Tibial nerve (tissue), 4 donors: ENCODE measurements at regions not wholly inside any gene's neighbourhood (a gene's known extent, or its start where the extent isn't known, plus 50 kb on each side); places are given as distances from the start of the nearest gene placed in this dataset.

Experiments used
- EP300 ChIP-seq, 2 donors: sonication (generic); formaldehyde crosslinking; IDR thresholded peaks; one replicate each; pipeline ENCODE4 v1.6.1; 2017; ENCODE audit warnings: antibody characterized with exemption in 2 of 2, mild to moderate bottlenecking in 1 of 2
- POLR2A ChIP-seq, 2 donors: fragments of 450-650 bp; IDR thresholded peaks; one replicate each; pipeline ENCODE4 v1.6.1; 2017; ENCODE audit warnings: antibody characterized with exemption in 2 of 2, mild to moderate bottlenecking in 2 of 2, moderate library complexity in 2 of 2
- TF ChIP-seq, protein P1 (sequence below), 5 experiments: fragments of 200-600 bp in 3 of 5; fragments of 450-650 bp in 2 of 5; sonication (generic) in 3 of 5; IDR thresholded peaks; one replicate each; pipeline ENCODE4 v1.5.1; 2016 to 2019; ENCODE audit warnings: antibody characterized with exemption in 5 of 5, mild to moderate bottlenecking in 3 of 5, moderate library complexity in 2 of 5

DNA sequence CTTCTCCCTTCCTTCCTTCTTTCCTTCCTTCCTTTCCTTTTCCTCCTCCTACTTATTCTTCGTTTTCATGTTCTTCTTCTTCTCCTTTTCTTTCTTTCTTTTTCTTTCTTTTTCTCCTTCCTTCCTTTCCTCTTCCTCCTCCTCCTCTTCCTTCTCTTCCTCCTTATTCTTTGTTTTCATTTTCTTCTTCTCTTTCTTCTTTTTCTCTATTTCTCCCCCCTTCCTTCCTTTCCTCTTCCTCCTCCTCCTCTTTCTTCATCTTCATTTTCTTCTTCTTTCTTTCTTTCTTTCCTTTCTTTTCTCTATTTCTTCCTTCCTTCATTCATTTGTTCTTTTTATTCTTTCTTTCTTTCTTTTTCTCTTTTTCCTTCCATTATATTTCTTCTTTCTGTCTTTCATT lies 671.6 kb downstream of the IQCM start:
- TF ChIP-seq, protein P1, sequence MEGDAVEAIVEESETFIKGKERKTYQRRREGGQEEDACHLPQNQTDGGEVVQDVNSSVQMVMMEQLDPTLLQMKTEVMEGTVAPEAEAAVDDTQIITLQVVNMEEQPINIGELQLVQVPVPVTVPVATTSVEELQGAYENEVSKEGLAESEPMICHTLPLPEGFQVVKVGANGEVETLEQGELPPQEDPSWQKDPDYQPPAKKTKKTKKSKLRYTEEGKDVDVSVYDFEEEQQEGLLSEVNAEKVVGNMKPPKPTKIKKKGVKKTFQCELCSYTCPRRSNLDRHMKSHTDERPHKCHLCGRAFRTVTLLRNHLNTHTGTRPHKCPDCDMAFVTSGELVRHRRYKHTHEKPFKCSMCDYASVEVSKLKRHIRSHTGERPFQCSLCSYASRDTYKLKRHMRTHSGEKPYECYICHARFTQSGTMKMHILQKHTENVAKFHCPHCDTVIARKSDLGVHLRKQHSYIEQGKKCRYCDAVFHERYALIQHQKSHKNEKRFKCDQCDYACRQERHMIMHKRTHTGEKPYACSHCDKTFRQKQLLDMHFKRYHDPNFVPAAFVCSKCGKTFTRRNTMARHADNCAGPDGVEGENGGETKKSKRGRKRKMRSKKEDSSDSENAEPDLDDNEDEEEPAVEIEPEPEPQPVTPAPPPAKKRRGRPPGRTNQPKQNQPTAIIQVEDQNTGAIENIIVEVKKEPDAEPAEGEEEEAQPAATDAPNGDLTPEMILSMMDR (IDR thresholded peaks at IDR 0.05) = no peak
- TF ChIP-seq POLR2A (IDR thresholded peaks at IDR 0.05) = no peak
- no peak for TF ChIP-seq EP300 (IDR thresholded peaks at IDR 0.05)
